ENCODE measurements at regions not wholly inside any gene's neighbourhood (a gene's known extent, or its start where the extent isn't known, plus 50 kb on each side); places are given as distances from the start of the nearest gene placed in this dataset.

DNA sequence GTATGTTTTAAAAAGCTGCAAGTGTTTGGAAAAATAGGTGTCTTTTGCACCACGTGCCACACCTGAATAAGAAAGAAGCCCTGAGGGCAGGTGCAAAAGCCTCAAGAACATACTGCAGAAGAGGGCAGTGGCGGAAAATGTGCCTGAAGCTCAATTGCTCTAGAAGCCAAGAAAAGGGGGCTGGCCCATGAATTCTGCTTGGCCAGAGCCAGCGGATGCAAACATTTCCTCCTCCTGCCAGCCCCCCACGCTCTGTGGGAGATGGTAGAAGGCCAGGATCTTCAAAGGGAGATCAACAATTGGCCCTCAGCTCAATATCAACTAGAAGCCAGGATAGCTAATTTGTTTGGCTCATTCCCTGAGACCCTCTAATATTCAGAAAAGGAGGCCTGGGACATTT lies 80.3 kb upstream of the TMEM132D start:
- Histone ChIP-seq H3K27me3 (ENCODE audit: insufficient read depth) (no peaks in the 10 kb centered on the region), H3F3A (replicated peaks; ENCODE audit: insufficient read depth) (no peaks in the 10 kb centered on the region), H3K4me2 (no peak overlapping the region), H3K9me2 (no peaks in the 10 kb centered on the region), H3K9ac (no peak overlapping the region), H3K9me3 (no peaks in the 10 kb centered on the region), H3K4me1 (ENCODE audit: control insufficient read depth in 1 of 2, insufficient read depth in 2 of 2, low read depth in 1 of 2, low read length in 1 of 2) (no peaks in the 10 kb centered on the region), H4K20me1 (ENCODE audit: insufficient read depth) (no peaks in the 10 kb centered on the region), H3K4me3 (ENCODE audit: low read depth in 2 of 2, low read length in 1 of 2) (no peak overlapping the region), H3K36me3 (replicated peaks in 1 of 2; ENCODE audit: control insufficient read depth in 1 of 2, insufficient read depth in 2 of 2, low read length in 1 of 2) (no peaks in the 10 kb centered on the region), H3K27ac (ENCODE audit: low read depth in 2 of 2, low read length in 1 of 2) (no peak overlapping the region), H3K79me2 (ENCODE audit: insufficient read depth) (no peaks in the 10 kb centered on the region), H2AFZ (ENCODE audit: low read depth) (no peak overlapping the region)
- DNase-seq, result no peak
- CTCF ChIA-PET, result interaction anchor here (0.6 to 2.7 kb wide), 3 partner anchors 30 to 1734 kb away, joined by 3 to 12 read pairs (median 4); no protein-coding TSS in a partner anchor
- WGBS (ENCODE audit: low lambda C conversion rate), result 18% methylated on average over 4 of the region's 4 CpGs
- POLR2A ChIA-PET, result no interaction called here
- TF ChIP-seq SIN3A (IDR thresholded peaks at IDR 0.05; ENCODE audit: borderline replicate concordance, low read depth, low read length) (no peak), FOXJ3 (CRISPR knock-in tag; IDR thresholded peaks at IDR 0.05) (no peak), MXI1 (IDR thresholded peaks at IDR 0.05; ENCODE audit: low read depth, low read length) (no peak), EP300 (IDR thresholded peaks at IDR 0.05; ENCODE audit: borderline replicate concordance in 1 of 2, low read depth in 1 of 2, low read length in 1 of 2) (no peak), JUND (IDR thresholded peaks at IDR 0.05) (no peak), RAD21 (IDR thresholded peaks at IDR 0.05; ENCODE audit: low read length) (no peak), TCF12 (IDR thresholded peaks at IDR 0.05) (no peak), NFIC (IDR thresholded peaks at IDR 0.05; ENCODE audit: borderline replicate concordance) (no peak), RXRA (IDR thresholded peaks at IDR 0.05; ENCODE audit: borderline replicate concordance, low read depth) (no peak), RFX5 (IDR thresholded peaks at IDR 0.05; ENCODE audit: low read length) (no peak), RCOR1 (IDR thresholded peaks at IDR 0.05; ENCODE audit: low read length) (no peak), FOSL2 (IDR thresholded peaks at IDR 0.05; ENCODE audit: borderline replicate concordance, low read depth) (no peak), TEAD4 (IDR thresholded peaks at IDR 0.05; ENCODE audit: borderline replicate concordance, insufficient read depth) (no peak)
- TF ChIP-seq, protein P1, sequence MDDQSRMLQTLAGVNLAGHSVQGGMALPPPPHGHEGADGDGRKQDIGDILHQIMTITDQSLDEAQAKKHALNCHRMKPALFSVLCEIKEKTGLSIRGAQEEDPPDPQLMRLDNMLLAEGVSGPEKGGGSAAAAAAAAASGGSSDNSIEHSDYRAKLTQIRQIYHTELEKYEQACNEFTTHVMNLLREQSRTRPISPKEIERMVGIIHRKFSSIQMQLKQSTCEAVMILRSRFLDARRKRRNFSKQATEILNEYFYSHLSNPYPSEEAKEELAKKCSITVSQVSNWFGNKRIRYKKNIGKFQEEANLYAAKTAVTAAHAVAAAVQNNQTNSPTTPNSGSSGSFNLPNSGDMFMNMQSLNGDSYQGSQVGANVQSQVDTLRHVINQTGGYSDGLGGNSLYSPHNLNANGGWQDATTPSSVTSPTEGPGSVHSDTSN (IDR thresholded peaks at IDR 0.05), result no peak
- TF ChIP-seq, protein P2, sequence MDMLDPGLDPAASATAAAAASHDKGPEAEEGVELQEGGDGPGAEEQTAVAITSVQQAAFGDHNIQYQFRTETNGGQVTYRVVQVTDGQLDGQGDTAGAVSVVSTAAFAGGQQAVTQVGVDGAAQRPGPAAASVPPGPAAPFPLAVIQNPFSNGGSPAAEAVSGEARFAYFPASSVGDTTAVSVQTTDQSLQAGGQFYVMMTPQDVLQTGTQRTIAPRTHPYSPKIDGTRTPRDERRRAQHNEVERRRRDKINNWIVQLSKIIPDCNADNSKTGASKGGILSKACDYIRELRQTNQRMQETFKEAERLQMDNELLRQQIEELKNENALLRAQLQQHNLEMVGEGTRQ (IDR thresholded peaks at IDR 0.05; ENCODE audit: borderline replicate concordance, low read depth, low read length), result no peak
- TF ChIP-seq, protein P3, sequence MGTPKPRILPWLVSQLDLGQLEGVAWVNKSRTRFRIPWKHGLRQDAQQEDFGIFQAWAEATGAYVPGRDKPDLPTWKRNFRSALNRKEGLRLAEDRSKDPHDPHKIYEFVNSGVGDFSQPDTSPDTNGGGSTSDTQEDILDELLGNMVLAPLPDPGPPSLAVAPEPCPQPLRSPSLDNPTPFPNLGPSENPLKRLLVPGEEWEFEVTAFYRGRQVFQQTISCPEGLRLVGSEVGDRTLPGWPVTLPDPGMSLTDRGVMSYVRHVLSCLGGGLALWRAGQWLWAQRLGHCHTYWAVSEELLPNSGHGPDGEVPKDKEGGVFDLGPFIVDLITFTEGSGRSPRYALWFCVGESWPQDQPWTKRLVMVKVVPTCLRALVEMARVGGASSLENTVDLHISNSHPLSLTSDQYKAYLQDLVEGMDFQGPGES (IDR thresholded peaks at IDR 0.05; ENCODE audit: low read depth, low read length), result no peak
- TF ChIP-seq, protein P4, sequence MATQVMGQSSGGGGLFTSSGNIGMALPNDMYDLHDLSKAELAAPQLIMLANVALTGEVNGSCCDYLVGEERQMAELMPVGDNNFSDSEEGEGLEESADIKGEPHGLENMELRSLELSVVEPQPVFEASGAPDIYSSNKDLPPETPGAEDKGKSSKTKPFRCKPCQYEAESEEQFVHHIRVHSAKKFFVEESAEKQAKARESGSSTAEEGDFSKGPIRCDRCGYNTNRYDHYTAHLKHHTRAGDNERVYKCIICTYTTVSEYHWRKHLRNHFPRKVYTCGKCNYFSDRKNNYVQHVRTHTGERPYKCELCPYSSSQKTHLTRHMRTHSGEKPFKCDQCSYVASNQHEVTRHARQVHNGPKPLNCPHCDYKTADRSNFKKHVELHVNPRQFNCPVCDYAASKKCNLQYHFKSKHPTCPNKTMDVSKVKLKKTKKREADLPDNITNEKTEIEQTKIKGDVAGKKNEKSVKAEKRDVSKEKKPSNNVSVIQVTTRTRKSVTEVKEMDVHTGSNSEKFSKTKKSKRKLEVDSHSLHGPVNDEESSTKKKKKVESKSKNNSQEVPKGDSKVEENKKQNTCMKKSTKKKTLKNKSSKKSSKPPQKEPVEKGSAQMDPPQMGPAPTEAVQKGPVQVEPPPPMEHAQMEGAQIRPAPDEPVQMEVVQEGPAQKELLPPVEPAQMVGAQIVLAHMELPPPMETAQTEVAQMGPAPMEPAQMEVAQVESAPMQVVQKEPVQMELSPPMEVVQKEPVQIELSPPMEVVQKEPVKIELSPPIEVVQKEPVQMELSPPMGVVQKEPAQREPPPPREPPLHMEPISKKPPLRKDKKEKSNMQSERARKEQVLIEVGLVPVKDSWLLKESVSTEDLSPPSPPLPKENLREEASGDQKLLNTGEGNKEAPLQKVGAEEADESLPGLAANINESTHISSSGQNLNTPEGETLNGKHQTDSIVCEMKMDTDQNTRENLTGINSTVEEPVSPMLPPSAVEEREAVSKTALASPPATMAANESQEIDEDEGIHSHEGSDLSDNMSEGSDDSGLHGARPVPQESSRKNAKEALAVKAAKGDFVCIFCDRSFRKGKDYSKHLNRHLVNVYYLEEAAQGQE (IDR thresholded peaks at IDR 0.05; ENCODE audit: low read depth, low read length), result no peak
- TF ChIP-seq, protein P5, sequence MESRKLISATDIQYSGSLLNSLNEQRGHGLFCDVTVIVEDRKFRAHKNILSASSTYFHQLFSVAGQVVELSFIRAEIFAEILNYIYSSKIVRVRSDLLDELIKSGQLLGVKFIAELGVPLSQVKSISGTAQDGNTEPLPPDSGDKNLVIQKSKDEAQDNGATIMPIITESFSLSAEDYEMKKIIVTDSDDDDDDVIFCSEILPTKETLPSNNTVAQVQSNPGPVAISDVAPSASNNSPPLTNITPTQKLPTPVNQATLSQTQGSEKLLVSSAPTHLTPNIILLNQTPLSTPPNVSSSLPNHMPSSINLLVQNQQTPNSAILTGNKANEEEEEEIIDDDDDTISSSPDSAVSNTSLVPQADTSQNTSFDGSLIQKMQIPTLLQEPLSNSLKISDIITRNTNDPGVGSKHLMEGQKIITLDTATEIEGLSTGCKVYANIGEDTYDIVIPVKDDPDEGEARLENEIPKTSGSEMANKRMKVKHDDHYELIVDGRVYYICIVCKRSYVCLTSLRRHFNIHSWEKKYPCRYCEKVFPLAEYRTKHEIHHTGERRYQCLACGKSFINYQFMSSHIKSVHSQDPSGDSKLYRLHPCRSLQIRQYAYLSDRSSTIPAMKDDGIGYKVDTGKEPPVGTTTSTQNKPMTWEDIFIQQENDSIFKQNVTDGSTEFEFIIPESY (IDR thresholded peaks at IDR 0.05; ENCODE audit: borderline replicate concordance, low read depth), result no peak

Data from SK-N-SH (cell line).